SK-N-SH treated with all-trans-retinoic acid at 6 μM for 48 hours (cell line): ENCODE measurements at regions not wholly inside any gene's neighbourhood (a gene's known extent, or its start where the extent isn't known, plus 50 kb on each side); places are given as distances from the start of the nearest gene placed in this dataset.

Experiments
- ATAC-seq: fragments of 200-7000 bp; cut with Tn5 transposase; 3 replicates; pipeline ENCODE4 v1.9.1; 2020; ENCODE audit warnings: mild to moderate bottlenecking, moderate library complexity
- BACH2 ChIP-seq: fragments of 250-450 bp; sonication (Bioruptor Pico); IDR thresholded peaks from 2 replicates; pipeline ENCODE4 v1.9.0; 2021; ENCODE audit warnings: mild to moderate bottlenecking, borderline replicate concordance
- CREB5 ChIP-seq: fragments of 250-450 bp; sonication (Bioruptor Pico); IDR thresholded peaks from 2 replicates; pipeline ENCODE4 v1.5.1; 2020; ENCODE audit warnings: low read depth, mild to moderate bottlenecking, moderate library complexity
- CSRNP3 ChIP-seq: fragments of 250-450 bp; sonication (Bioruptor Pico); IDR thresholded peaks from 2 replicates; pipeline ENCODE4 v1.5.1; 2021; ENCODE audit warnings: mild to moderate bottlenecking, moderate library complexity
- ESRRG ChIP-seq: fragments of 250-450 bp; sonication (Bioruptor Pico); IDR thresholded peaks from 2 replicates; pipeline ENCODE4 v1.6.1; 2021; ENCODE audit warnings: mild to moderate bottlenecking
- GLIS3 ChIP-seq: fragments of 250-450 bp; sonication (Bioruptor Pico); IDR thresholded peaks from 2 replicates; pipeline ENCODE4 v1.5.0; 2020; ENCODE audit warnings: mild to moderate bottlenecking, moderate library complexity
- ISL1 ChIP-seq: fragments of 250-450 bp; sonication (Bioruptor Pico); IDR thresholded peaks from 2 replicates; pipeline ENCODE4 v2.1.2; 2022; ENCODE audit warnings: mild to moderate bottlenecking, moderate library complexity
- OSR1 ChIP-seq: fragments of 250-450 bp; sonication (Bioruptor Pico); IDR thresholded peaks from 2 replicates; pipeline ENCODE4 v1.8.0; 2022; ENCODE audit warnings: moderate library complexity, mild to moderate bottlenecking, inconsistent platforms
- PATZ1 ChIP-seq: fragments of 250-450 bp; sonication (Bioruptor Pico); IDR thresholded peaks from 2 replicates; pipeline ENCODE4 v1.8.0; 2020; ENCODE audit warnings: mild to moderate bottlenecking, moderate library complexity, borderline replicate concordance
- POU6F1 ChIP-seq: fragments of 250-450 bp; sonication (Bioruptor Pico); IDR thresholded peaks from 2 replicates; pipeline ENCODE4 v1.8.0; 2021; ENCODE audit warnings: low read depth, mild to moderate bottlenecking, moderate library complexity, borderline replicate concordance
- RARB ChIP-seq: fragments of 250-450 bp; sonication (Bioruptor Pico); IDR thresholded peaks from 2 replicates; pipeline ENCODE4 v1.8.0; 2021; ENCODE audit warnings: mild to moderate bottlenecking, moderate library complexity
- SNAI2 ChIP-seq: fragments of 250-450 bp; sonication (Bioruptor Pico); IDR thresholded peaks from 2 replicates; pipeline ENCODE4 v1.5.0; 2020; ENCODE audit warnings: mild to moderate bottlenecking, moderate library complexity
- TCF4 ChIP-seq: fragments of 250-450 bp; sonication (Bioruptor Pico); IDR thresholded peaks from 2 replicates; pipeline ENCODE4 v1.8.0; 2021; ENCODE audit warnings: mild to moderate bottlenecking, moderate library complexity, borderline replicate concordance
- TOX ChIP-seq: fragments of 250-450 bp; sonication (Bioruptor Pico); IDR thresholded peaks from 2 replicates; pipeline ENCODE4 v1.8.0; 2021; ENCODE audit warnings: mild to moderate bottlenecking, moderate library complexity, borderline replicate concordance
- TSHZ2 ChIP-seq: fragments of 250-450 bp; sonication (Bioruptor Pico); IDR thresholded peaks from 2 replicates; pipeline ENCODE4 v1.5.0; 2020; ENCODE audit warnings: mild to moderate bottlenecking, moderate library complexity
- ZC3H10 ChIP-seq: fragments of 250-450 bp; sonication (Bioruptor Pico); IDR thresholded peaks from 2 replicates; pipeline ENCODE4 v1.5.1; 2021; ENCODE audit warnings: mild to moderate bottlenecking, moderate library complexity
- ZFP3 ChIP-seq: fragments of 250-450 bp; sonication (Bioruptor Pico); IDR thresholded peaks from 2 replicates; pipeline ENCODE4 v1.5.0; 2020; ENCODE audit warnings: mild to moderate bottlenecking, moderate library complexity
- ZFP30 ChIP-seq: fragments of 450-650 bp; formaldehyde crosslinking; IDR thresholded peaks from 2 replicates; pipeline ENCODE4 v1.5.0; 2022; ENCODE audit warnings: mild to moderate bottlenecking, moderate library complexity
- ZNF565 ChIP-seq: fragments of 450-650 bp; formaldehyde crosslinking; conservative IDR thresholded peaks from 2 replicates; pipeline ENCODE4 v1.5.0; 2020; ENCODE audit warnings: low read depth, mild to moderate bottlenecking, moderate library complexity
- ZNF70 ChIP-seq: fragments of 450-650 bp; formaldehyde crosslinking; IDR thresholded peaks from 2 replicates; pipeline ENCODE4 v1.5.0; 2020; ENCODE audit warnings: mild to moderate bottlenecking, moderate library complexity
- ZNF8 ChIP-seq: fragments of 450-650 bp; formaldehyde crosslinking; IDR thresholded peaks from 2 replicates; pipeline ENCODE4 v1.5.0; 2020; ENCODE audit warnings: mild to moderate bottlenecking, moderate library complexity

- ATAC-seq: no peak
- no peak for TF ChIP-seq POU6F1 (CRISPR knock-in tag)
These were observed 1858.4 kb upstream of the PIK3C3 start for GRCh38 chr18:40096675-40097074.

GRCh38 chr18:40094441-40094840 is 1860.6 kb upstream of the PIK3C3 start:
- TF ChIP-seq PATZ1 (CRISPR knock-in tag): no peak
- no peak for TF ChIP-seq ZNF8 (CRISPR knock-in tag)
- no peak for TF ChIP-seq CREB5
- TF ChIP-seq ZFP30 (CRISPR knock-in tag): no peak
- no peak for TF ChIP-seq TOX (CRISPR knock-in tag)
- TF ChIP-seq TCF4: no peak
- TF ChIP-seq ZNF565: no peak
- TF ChIP-seq ZFP3 (CRISPR knock-in tag): no peak
- TF ChIP-seq GLIS3 (CRISPR knock-in tag): no peak
- TF ChIP-seq, all 23 proteins: peak for 0
- no peak for ATAC-seq

GRCh38 chr18:40088130-40088529 is 1866.9 kb upstream of the PIK3C3 start:
- ATAC-seq: no peak
- TF ChIP-seq TOX (CRISPR knock-in tag): no peak
- no peak for TF ChIP-seq GLIS3 (CRISPR knock-in tag)
- TF ChIP-seq CREB5: no peak
- TF ChIP-seq BACH2 (CRISPR knock-in tag): no peak
- TF ChIP-seq RARB (CRISPR knock-in tag): no peak
- no peak for TF ChIP-seq ESRRG (CRISPR knock-in tag)
- TF ChIP-seq ZNF70 (CRISPR knock-in tag): no peak
- TF ChIP-seq ISL1: no peak
- no peak for TF ChIP-seq POU6F1 (CRISPR knock-in tag)
- TF ChIP-seq ZNF8 (CRISPR knock-in tag): no peak
- no peak for TF ChIP-seq PATZ1 (CRISPR knock-in tag)
- TF ChIP-seq CSRNP3: no peak
- no peak for TF ChIP-seq ZNF565
- TF ChIP-seq SNAI2 (CRISPR knock-in tag): no peak
- no peak for TF ChIP-seq TSHZ2 (CRISPR knock-in tag)
- no peak for TF ChIP-seq ZC3H10 (CRISPR knock-in tag)
- no peak for TF ChIP-seq OSR1 (CRISPR knock-in tag)
- TF ChIP-seq ZFP3 (CRISPR knock-in tag): no peak
- TF ChIP-seq TCF4: no peak
- TF ChIP-seq ZFP30 (CRISPR knock-in tag): no peak
